CD1c-positive myeloid dendritic cell (primary cell): ENCODE measurements at regions not wholly inside any gene's neighbourhood (a gene's known extent, or its start where the extent isn't known, plus 50 kb on each side); places are given as distances from the start of the nearest gene placed in this dataset.
A peak's percentile ranks its signal among the peaks of the same experiment; 100 is the strongest.

Experiments
- DNase-seq: peaks from one replicate; pipeline ENCODE4 v3.0.0-alpha.2; 2016; ENCODE audit errors: extremely low spot score

DNA sequence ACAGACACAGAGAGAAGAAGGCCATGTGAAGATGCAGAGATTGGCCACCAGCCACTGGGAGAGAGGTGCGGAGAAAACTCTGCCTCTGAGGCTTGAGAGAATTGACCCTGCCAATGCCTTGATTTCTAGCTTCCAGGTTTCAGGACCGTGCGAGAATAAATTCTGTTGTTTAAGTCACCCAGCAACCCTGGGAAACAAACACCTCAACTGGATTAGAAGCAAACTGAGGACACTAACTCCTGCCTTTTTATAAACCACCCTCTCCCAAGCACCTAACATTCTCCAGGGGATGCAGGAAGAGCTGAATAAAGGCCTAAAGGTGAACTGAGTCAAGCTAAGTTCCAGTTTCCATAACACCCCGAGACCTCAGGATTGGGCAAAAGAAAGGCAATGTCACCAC, 136.1 kb downstream of the ANKRD60 start:
- DNase-seq, result no peak

GRCh38 chr20:58091810-58092209, 136.6 kb downstream of the ANKRD60 start:
- DNase-seq, result no peak

- no peak for DNase-seq
Observed at GRCh38 chr20:58090161-58090560, 138.3 kb downstream of the ANKRD60 start.

DNA sequence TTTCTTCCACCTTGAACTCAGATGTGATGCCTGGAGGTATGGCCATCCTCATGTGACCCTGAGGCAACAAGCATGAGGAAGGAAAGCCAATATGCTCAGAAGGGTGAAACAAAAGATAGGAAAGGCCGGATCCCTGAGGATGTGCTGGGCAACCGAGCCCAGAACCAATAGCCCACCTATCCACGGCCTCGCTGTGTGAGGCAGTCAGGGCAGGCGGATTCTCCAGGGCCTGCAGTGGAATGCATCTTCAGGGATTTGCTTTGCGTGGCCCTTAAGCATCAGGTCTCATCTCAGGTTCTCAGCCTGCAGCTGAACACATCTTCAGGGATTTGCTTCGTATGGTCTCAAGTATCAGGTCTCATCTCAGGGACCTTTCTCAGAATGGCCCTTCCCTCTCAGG, 139.8 kb downstream of the ANKRD60 start:
- DNase-seq, result no peak

GRCh38 chr20:58088105-58088504, 140.3 kb downstream of the ANKRD60 start:
- DNase-seq, result no peak

- no peak for DNase-seq
Observed at GRCh38 chr20:58087562-58087858, 140.9 kb downstream of the ANKRD60 start.

GRCh38 chr20:58086763-58087561, 141.5 kb downstream of the ANKRD60 start:
- peak; percentile 3 for DNase-seq

DNA sequence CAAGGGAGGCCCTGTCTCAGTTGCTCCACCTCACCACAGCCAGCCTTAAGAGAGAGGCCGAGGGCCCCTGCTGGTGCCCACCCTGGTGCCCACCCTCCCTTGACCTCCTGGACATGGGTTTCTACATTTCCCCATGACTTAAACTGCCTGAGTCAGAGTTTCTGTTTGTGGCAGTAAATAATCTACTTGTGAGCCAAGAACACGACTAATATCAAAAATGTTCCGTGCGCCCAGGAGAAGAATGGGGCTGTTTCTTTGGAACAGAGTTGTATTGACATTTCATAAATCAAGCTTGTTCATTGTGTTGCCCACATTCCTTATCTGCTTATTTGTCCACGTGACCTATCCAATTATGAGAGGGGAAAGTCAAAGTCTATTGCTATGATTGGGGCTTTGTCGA, 143.5 kb downstream of the ANKRD60 start:
- DNase-seq, result no peak

DNA sequence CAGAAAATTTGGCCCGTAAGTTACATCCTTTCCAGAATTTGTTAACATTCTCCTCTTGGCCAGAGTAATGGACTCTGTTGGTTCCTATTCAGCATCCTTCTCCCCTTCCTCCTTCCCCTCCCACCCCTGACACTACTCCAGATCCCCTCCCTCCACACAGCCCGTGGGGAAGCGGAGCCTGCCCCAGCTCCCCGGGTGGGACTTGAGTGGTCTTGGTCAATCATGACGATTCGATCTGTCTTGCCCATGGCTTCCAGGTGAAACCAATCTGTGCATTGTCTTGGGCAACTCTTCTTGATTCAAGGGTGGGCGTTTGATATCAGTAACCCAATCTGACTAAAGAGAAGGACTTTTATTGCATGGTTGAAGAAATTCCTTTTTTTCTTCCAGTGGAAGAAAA, 143.9 kb downstream of the ANKRD60 start:
- DNase-seq, result no peak

- DNase-seq, result no peak
Observed at GRCh38 chr20:58081846-58082245, 146.6 kb downstream of the ANKRD60 start.

DNA sequence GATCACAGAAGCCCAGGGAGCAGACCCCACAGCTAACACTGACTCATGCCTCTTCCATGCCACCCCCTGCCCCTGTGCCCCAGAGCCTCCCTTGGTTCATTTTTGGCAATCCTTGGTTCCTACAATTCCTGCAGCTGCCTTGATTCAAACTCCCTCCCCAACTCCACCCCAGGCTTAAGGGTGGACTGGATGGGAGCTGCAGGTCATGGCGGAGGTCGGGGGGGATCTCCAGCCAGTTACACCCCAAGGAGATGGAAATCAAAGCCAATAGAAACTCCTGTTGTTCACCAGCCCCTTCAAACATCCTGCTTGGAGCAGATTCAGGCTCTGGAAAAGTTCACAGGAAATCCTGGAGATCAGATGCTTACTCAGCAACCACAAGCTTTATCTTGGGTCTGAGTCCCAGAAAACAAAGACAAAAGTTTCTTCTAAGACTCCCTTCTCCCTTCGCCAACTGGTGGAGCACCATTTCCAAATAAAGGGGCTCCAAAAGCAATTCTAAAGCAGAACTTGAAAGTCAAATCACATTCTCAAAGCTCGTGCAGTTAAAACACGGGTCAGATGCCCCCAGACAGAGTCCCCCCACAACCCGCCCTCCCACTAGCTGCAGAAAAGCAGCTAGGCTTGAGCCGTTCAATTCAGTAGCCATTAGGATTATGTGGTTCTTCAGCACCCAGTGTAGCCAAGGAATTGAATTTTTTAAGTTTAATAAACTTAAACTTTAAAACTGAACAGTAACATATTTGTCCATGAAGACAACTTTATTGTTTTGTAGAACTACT, 149.5 kb downstream of the ANKRD60 start:
- DNase-seq, result no peak

- DNase-seq, result no peak
Observed at GRCh38 chr20:58077282-58077681, 151.2 kb downstream of the ANKRD60 start.

DNA sequence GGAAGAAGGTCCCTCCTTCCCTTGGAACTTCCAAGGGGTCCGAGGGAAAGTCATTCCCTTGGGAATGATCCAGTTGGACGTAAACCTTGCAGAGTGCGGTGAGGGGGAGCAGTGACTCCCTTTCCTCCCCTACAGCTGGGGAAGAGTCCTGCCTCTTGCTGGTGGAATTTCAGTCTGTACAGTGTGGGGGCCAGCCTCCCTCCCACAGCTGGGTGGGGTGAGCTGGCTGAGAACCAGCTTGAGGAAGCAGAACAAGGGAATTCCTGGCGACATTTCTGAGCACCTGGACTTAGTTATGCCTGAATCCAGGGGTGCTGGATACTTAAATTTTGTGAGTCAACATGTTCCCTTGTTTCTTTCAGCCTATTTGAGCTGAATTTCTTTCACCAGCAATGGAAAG, 152.0 kb downstream of the ANKRD60 start:
- no peak for DNase-seq

GRCh38 chr20:58075586-58076345, 152.7 kb downstream of the ANKRD60 start:
- no peak for DNase-seq

DNA sequence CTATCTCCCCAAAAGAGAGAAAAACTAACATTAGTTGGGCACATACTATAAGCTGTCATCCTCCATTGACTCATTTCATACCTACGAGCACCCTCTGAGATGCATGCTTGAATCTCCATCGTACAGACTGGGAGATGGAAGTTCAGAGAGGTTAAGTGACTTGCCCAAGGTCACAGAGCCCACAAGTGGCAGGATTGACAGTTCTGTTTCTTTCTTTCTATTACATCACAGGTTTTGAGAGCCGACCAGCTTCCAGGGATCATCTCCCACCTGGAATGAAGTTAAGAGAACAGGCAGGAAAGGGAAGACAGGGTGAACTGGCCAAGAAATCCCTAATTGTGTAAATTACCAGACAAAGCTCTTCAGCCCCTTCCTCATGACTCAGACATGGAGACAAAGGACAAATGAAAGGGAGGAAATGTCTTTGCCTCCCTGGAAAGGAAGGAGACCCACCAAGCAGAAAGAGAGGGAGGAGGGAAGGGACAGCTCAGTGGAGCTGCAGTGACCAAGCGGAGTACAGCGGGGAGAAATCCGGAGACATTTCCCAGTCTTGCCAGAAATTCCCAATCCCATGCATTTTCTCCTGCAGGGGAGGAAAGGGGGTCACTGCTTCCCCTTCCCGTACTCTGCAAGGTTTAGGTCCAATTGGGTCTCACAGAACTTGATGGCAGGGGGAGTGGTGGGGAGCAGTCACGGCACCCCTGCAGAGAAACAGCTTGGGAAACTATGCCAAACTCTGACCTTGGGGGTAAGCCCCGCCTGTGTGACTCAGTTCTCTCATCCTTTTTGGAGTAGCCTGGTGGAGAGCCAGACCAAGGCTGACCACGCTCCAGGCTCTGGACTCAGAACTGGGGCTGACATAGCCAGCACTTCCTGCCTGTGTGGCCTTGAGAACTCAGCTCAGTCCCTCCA, 154.3 kb downstream of the ANKRD60 start:
- DNase-seq, result no peak

DNA sequence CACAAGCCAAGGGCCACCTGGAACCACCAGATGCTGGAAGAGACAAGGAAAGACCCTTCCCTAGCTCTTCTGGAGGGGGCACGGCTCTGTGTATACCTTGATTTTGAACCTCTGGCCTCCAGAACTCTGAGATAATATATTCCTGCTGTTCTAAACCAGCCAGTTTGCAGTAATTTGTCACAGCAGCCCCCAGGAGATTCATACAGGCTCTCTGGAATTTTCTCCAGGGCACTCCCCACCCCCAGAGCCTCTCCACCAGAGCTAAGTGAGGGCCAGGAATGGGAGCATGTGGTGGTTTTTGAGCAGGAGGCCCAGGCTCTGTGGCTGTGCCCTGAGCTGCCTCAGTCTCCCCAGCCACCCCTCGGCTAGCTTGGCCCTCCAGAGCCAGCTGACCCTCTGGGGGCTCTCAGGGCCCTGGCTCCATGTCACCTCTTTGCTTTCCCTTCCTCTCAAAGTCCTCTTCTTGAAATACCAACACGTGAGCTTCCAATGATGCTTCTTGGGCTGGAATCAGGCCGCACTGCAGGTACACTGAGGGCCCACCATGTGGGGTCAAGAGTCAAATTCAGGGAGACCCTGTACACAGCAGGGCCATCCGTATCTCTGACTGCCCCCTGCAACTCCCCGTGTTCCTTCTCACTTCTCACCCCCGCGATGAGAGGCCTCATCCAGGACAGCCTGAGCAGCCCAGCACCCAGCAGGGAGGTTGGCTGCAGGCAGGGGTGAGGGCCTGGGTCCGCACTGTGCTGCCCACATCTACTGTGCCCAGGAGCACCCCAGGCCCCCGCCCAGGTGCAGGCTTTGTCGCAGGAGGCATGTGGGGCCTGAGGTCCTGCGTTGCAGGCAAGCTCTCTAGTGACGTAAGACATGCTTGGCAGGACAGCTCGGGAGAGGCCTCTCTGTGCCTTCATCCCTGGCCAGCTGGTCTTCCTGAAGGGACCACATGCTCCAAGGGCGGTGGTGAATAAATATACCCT, 155.5 kb downstream of the ANKRD60 start:
- DNase-seq, result no peak

DNA sequence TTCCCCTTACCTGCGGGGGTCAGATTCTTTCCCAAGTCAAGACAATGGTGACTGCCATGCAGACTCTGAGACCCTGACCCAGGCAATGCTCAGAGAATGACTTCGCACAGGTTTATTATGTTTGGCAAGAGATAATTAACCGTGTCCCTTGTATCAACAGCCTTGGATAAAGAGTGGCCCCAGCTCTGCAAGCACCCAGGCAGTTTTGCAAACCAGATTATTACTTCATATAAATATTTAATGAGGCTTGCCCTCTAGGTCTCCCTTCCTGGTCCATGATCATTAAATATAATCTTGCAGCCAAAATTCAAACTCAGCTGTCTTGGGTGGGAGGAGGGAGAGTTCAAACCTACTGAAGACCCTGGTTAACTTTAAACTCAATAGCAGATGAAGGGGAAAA, 156.5 kb downstream of the ANKRD60 start:
- no peak for DNase-seq

- DNase-seq, result no peak
Observed at GRCh38 chr20:58071298-58071697, 157.2 kb downstream of the ANKRD60 start.

GRCh38 chr20:58070664-58071196, 157.7 kb downstream of the ANKRD60 start:
- no peak for DNase-seq
